Thymus (tissue), 11 donors: ENCODE measurements at regions not wholly inside any gene's neighbourhood (a gene's known extent, or its start where the extent isn't known, plus 50 kb on each side); places are given as distances from the start of the nearest gene placed in this dataset.
"Not testable (repeated sequence)": the region's sequence is repeated elsewhere in the genome, so short reads cannot be mapped to it uniquely, and the experiment has no call there.

Experiments
- DNase-seq, 9 donors: peaks; one replicate each; pipeline ENCODE4 v3.0.0-alpha.2; 2013; ENCODE audit warnings: low spot score in 9 of 9, low read depth in 6 of 9, missing footprints in 1 of 9
- H3K27ac ChIP-seq, 2 donors: one replicate each; pipeline ENCODE4 v1.5.1; 2013; ENCODE audit warnings: control low read depth in 1 of 2, low read depth in 1 of 2, low read length in 1 of 2, mild to moderate bottlenecking in 1 of 2, moderate library complexity in 1 of 2
- H3K27me3 ChIP-seq, 2 donors: one replicate each; pipeline ENCODE4 v1.5.1; 2013; ENCODE audit warnings: low read length in 1 of 2; ENCODE audit not compliant: control insufficient read depth in 2 of 2, insufficient read depth in 1 of 2
- H3K36me3 ChIP-seq, 2 donors: one replicate each; pipeline ENCODE4 v1.5.1; 2013; ENCODE audit warnings: low read length in 1 of 2, mild to moderate bottlenecking in 1 of 2, moderate library complexity in 1 of 2; ENCODE audit not compliant: control insufficient read depth in 2 of 2, insufficient read depth in 2 of 2
- H3K4me1 ChIP-seq, 2 donors: one replicate each; pipeline ENCODE4 v1.5.1; 2013; ENCODE audit warnings: low read length in 2 of 2; ENCODE audit not compliant: control insufficient read depth in 2 of 2, insufficient read depth in 2 of 2
- H3K4me3 ChIP-seq, 2 donors: one replicate each; pipeline ENCODE4 v1.5.1; 2013; ENCODE audit warnings: low read length in 2 of 2, control low read depth in 1 of 2, mild to moderate bottlenecking in 1 of 2
- H3K9me3 ChIP-seq, 2 donors: one replicate each; pipeline ENCODE4 v1.5.1; 2013; ENCODE audit warnings: low read length in 1 of 2, mild to moderate bottlenecking in 1 of 2; ENCODE audit not compliant: control insufficient read depth in 2 of 2, insufficient read depth in 1 of 2
- WGBS: extraction: QIAGEN DNeasy Blood & Tissue Kit; methylation state at CpG from one replicate; pipeline ENCODE4 v1.1.7; 2013; 5-methylcytosine and 5-hydroxymethylcytosine counted together
- donor health status: healthy.

DNA sequence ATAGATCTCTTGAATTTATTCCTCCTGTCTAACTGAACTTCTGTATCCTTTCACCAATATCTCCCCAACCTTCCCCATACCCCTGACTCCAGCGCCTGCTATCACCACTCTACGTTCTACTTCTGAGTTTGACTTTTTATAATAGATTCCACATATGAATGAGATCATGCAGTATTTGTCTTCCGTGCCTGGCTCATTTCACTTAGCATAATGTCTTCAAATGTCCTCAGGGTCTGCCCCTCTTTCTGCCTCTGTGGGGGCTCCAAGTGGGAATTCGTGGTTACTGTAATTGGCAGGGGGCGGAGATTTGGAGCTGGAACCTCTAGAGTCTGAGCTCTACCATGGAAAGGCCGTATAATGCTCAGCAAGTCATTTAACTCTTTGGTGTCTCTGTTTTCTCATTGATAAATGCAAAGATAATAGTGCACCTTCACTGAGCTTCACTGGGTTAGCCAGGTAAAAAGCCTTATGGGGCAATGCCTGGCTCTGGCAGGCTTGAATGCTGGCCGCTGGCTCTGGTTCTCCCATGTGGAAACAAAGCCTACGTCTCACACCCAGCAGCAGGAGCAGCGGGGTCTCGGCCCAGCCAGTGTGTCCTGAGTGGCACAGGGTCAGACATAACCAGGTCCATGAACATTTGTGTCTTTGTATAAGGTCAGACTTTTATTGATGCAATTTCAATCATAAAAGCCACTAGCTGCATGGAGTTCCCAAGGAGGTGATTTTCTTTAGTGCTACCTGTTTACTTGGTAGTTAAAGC is 259.1 kb upstream of the PLGLB1 start:
- DNase-seq, H3K4me3 ChIP-seq, H3K4me1 ChIP-seq, H3K27ac ChIP-seq, H3K9me3 ChIP-seq, H3K36me3 ChIP-seq, H3K27me3 ChIP-seq: not testable (repeated sequence)
- over 99% methylated on average over 4 of the region's 10 CpGs for WGBS

DNA sequence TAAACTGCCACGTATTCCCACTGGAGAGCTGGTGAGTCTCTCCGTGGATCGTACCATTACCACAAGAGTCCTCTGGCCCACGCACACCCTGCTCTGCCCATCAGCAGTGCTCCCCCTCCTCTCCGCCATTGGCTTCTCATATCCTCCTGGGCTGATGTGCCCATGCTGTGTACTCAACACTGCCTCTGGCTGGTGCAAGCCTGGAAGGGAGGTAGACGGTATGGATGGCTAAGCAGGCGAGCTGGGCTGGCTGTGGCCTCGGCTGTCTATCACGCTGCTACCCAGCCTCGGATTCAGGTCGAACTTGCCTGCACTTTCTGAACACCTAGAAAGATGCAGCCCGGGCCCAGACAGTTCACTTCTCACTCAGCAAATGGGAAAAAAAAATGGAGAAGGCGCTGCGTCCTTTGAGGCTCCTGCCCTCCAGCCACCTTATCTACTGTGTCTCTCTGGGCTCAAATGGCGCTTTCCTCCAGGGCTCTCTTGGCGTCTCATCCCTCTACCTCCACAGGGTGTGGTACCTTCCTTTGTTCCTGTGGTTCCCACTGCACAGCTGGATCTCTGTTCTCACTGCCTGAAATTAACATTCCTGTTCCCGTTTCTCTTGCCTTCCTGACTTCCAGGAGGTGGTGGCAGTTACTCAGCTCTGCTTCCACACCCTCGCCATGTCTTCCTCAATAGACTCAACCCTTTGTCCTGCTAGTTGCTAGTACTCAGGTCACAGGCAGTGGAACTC is 262.3 kb upstream of the PLGLB1 start:
- not testable (repeated sequence) for H3K36me3 ChIP-seq, H3K27ac ChIP-seq, DNase-seq, H3K27me3 ChIP-seq, H3K4me1 ChIP-seq, H3K4me3 ChIP-seq, H3K9me3 ChIP-seq
- 97% methylated on average over 18 of the region's 18 CpGs for WGBS

DNA sequence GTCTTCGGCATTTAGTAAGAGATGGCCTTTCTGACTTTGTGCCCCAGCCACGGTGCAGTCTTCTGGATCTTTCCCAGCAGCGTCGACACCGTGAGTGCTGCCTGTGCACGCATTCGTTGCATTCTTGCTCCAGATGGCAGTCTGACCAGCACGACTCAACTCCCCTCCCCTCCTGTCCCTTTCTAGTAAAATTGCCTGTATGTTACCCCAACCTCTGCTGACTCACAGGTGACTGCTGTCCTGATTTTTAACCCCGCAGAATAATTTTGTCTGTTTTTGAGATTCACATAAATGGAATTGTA is 262.8 kb upstream of the PLGLB1 start:
- not testable (repeated sequence) for H3K27ac ChIP-seq

DNA sequence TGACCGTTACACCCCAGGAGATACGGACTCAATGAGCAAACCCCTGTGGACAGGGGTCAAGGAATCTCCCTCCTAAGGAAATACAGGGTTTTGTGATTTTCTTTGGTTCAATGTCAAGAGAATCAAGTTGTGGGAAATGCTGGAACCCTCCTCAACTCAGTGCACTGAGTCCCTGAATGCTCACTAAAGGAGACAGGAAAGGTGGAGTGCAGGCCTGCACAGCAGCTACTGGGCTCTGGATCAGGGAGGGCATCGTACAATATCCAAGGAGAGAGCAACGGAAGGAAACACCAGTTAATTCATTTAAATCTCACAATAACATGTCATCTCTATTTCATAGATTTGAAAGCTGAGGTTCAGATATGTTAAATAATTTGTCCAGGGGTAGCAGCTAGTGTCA is 263.5 kb upstream of the PLGLB1 start:
- not testable (repeated sequence) for H3K36me3 ChIP-seq, H3K4me3 ChIP-seq, H3K9me3 ChIP-seq, H3K27ac ChIP-seq, DNase-seq, H3K27me3 ChIP-seq, H3K4me1 ChIP-seq
- WGBS, result 94% methylated on average over 4 of the region's 4 CpGs

More for the DNA sequence above, 262.8 kb upstream of the PLGLB1 start:
- not testable (repeated sequence) for H3K27me3 ChIP-seq, H3K36me3 ChIP-seq, H3K4me1 ChIP-seq, H3K4me3 ChIP-seq, H3K9me3 ChIP-seq, DNase-seq
- WGBS, result 94% methylated on average over 2 of the region's 9 CpGs

DNA sequence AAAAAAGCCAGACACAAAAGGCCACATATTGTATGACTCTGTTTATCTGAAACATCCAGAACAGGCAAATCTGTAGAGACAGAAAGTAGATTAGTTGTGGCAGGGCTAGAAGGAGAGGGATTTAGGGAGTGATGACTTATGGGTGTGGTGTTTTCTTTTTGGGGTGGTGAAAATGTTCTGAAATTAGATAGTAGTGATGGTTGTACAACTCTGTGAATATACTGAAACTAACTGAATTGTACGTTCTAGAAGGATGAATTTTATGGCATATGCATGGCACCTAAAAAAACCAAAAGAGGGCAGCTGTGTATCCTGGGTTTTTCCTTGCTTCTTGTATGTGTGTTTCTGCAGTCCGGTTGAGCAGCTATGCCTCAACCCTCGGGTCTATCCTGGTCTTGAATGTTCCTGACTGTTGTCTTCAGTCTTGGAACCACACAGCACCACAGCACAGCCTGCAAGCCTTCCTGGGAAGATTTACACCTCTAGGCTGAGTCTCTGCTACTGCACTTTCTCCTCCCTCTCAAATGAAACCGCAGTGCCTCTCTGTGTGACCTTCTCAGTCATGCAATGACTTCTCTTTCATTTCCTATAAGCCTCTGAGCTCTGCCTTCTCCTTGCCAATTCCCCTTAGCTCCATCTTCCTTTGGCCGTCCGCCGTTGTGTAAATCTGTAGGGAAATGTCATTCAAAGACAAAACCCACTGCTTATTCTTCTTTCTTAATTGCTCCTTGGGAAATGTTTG is 269.1 kb upstream of the PLGLB1 start:
- H3K4me1 ChIP-seq, result not testable (repeated sequence)

DNA sequence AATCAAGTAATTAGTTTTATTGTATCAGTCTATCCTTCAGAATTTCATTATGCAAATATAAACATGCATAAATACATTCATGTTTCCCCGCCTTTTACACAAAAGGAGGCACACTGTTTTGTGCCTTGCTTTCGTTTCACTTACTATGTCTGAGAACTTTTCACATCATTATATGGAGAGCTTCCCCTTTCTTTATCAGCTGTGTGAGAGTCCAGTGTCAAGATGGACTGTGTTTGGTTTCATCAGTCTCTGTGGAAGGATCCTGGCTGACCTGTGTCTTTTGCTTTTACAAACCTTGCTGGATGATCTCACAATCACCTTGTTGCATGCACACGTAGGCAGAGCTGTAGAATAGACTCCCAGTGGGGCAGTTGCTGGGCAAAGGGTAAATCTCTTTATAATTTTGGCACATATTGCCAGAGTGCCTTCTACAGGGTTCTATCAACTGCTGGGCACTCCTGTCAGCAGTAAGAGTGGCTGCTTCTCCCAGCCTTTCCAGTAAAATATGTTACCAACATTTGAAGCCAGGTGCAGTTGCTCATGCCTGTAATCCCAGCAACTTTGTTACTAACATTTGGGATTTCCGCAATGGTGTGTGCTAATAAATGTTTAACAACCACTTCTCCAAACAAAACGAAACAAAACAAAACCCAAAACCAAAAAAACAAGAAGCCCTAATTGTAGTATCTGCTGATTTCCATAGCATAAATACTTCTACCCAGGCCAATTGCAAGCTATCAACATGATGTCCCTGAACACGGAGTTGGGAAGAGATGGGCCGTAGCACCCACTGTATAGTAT is 270.0 kb upstream of the PLGLB1 start:
- not testable (repeated sequence) for H3K4me3 ChIP-seq, H3K36me3 ChIP-seq, H3K27ac ChIP-seq, H3K27me3 ChIP-seq, DNase-seq, H3K9me3 ChIP-seq, H3K4me1 ChIP-seq
- WGBS, result 88% methylated on average over 6 of the region's 7 CpGs

More for the DNA sequence above, 269.1 kb upstream of the PLGLB1 start:
- H3K36me3 ChIP-seq, H3K9me3 ChIP-seq, H3K4me3 ChIP-seq, H3K27me3 ChIP-seq, H3K27ac ChIP-seq: not testable (repeated sequence)
- WGBS, result 27% methylated on average over 5 of the region's 7 CpGs
- peak in 1 of 9 donors; percentile 0 for DNase-seq

DNA sequence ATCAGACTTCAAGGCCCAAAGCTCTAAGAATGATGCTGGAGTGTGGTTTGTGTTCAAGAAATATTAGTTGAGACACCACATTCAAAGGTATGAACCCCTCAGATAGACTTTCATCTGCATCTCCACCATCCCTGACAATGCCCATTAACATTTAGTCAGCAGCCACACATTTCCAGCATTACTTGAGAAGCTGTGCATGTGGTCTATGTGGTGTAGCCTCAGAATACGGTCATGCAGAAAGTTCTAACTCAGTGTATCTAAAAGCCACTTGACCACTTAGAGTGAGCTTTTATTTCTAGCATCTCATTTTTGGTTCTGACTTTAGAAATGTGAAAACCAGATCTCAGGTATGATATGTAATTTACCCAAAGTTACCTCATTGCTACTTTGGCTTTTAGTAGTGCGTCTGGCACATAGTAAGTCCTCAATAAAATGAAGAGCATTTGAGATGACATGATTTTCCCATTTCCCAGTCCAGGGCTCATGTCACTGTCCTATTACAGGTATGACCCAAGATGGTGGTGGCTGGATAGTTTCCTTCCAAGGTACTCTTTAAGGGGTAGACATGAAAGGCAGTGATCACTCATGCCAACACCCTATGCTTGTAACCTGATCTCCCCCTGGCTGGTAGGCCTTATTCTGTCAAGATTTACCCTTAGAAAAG is 272.4 kb upstream of the PLGLB1 start:
- not testable (repeated sequence) for H3K36me3 ChIP-seq, H3K9me3 ChIP-seq, DNase-seq, H3K4me1 ChIP-seq, H3K27me3 ChIP-seq, H3K27ac ChIP-seq, H3K4me3 ChIP-seq
- 99% methylated on average over 2 of the region's 2 CpGs for WGBS

DNA sequence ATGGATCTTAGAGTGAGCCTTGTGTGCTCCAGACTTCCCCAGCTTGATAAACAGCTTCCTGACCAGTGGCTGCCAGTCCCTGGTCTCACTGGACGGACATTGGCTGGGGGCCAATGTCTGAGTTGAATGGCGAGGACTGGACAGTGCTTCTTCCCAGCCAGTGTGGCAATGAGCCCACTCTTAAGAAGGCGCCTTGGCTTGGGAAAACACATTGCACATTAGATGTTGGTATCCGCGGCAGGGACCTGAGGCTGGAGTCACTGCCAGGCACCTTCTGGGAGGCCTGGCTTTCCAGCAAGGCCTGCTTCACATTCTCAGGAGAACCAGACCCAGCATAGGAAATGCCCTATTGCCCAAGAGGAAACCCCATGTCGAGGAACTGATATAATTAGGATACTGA is 273.5 kb upstream of the PLGLB1 start:
- not testable (repeated sequence) for H3K4me3 ChIP-seq, H3K36me3 ChIP-seq, DNase-seq, H3K9me3 ChIP-seq, H3K27ac ChIP-seq, H3K27me3 ChIP-seq, H3K4me1 ChIP-seq
- 86% methylated on average over 6 of the region's 6 CpGs for WGBS
